Esophagus (tissue), 2 donors: ENCODE measurements at regions not wholly inside any gene's neighbourhood (a gene's known extent, or its start where the extent isn't known, plus 50 kb on each side); places are given as distances from the start of the nearest gene placed in this dataset.

Experiments used
- H3K27ac ChIP-seq, 2 donors: one replicate each; pipeline ENCODE4 v1.5.1; 2013; ENCODE audit warnings: low read depth in 2 of 2, mild to moderate bottlenecking in 2 of 2, inconsistent platforms in 1 of 2, low read length in 1 of 2, moderate library complexity in 1 of 2
- H3K27me3 ChIP-seq, 2 donors: one replicate each; pipeline ENCODE4 v1.6.1; 2013; ENCODE audit warnings: low read length in 2 of 2, control low read depth in 1 of 2, mild to moderate bottlenecking in 1 of 2; ENCODE audit not compliant: insufficient read depth in 2 of 2, control insufficient read depth in 1 of 2
- H3K36me3 ChIP-seq, 2 donors: one replicate each; pipeline ENCODE4 v1.6.1; 2013; ENCODE audit warnings: low read length in 1 of 2; ENCODE audit not compliant: control insufficient read depth in 2 of 2, insufficient read depth in 2 of 2
- H3K4me1 ChIP-seq, 2 donors: one replicate each; pipeline ENCODE4 v1.6.1; 2013; ENCODE audit warnings: low read length in 1 of 2; ENCODE audit not compliant: control insufficient read depth in 2 of 2, insufficient read depth in 2 of 2
- H3K4me3 ChIP-seq, 2 donors: one replicate each; pipeline ENCODE4 v1.5.1; 2013; ENCODE audit warnings: low read length in 2 of 2, mild to moderate bottlenecking in 2 of 2, low read depth in 1 of 2, moderate library complexity in 1 of 2
- H3K9me3 ChIP-seq, 2 donors: one replicate each; pipeline ENCODE4 v1.6.1; 2013; ENCODE audit warnings: mild to moderate bottlenecking in 2 of 2, low read depth in 1 of 2, low read length in 1 of 2, moderate library complexity in 1 of 2; ENCODE audit not compliant: control insufficient read depth in 2 of 2, insufficient read depth in 1 of 2
- WGBS, 2 donors: extraction: QIAGEN DNeasy Blood & Tissue Kit; methylation state at CpG; one replicate each; pipeline ENCODE4 v1.1.7; 2013; 5-methylcytosine and 5-hydroxymethylcytosine counted together
- donor health status: healthy with polysubstance abuse.
- donor health status: Bipolar disorder and iron deficiency.

GRCh38 chr3:152618529-152618928 lies 216.4 kb upstream of the P2RY1 start:
- H3K27ac ChIP-seq = no peak overlapping the region
- no peak overlapping the region for H3K4me3 ChIP-seq
- no peaks in the 10 kb centered on the region for H3K4me1 ChIP-seq
- WGBS, 2 donors = 88 to 95% methylated on average over 1 of the region's 1 CpG
- H3K9me3 ChIP-seq = no peaks in the 10 kb centered on the region
- no peaks in the 10 kb centered on the region for H3K36me3 ChIP-seq
- H3K27me3 ChIP-seq = no peaks in the 10 kb centered on the region

GRCh38 chr3:152619691-152620090 lies 215.2 kb upstream of the P2RY1 start:
- 74 to 77% methylated on average over 3 of the region's 3 CpGs for WGBS, 2 donors
- H3K4me1 ChIP-seq = no peaks in the 10 kb centered on the region

GRCh38 chr3:152620395-152620794 lies 214.5 kb upstream of the P2RY1 start:
- H3K4me3 ChIP-seq = no peak overlapping the region
- no peaks in the 10 kb centered on the region for H3K9me3 ChIP-seq
- no peaks in the 10 kb centered on the region for H3K27me3 ChIP-seq
- H3K36me3 ChIP-seq = no peaks in the 10 kb centered on the region
- H3K4me1 ChIP-seq = no peaks in the 10 kb centered on the region
- H3K27ac ChIP-seq = peak overlapping the region; percentile 20 to 33
- WGBS, 2 donors = 43 to 61% methylated on average over 3 of the region's 3 CpGs

More at GRCh38 chr3:152619691-152620090, 215.2 kb upstream of the P2RY1 start:
- H3K9me3 ChIP-seq = no peaks in the 10 kb centered on the region
- H3K27ac ChIP-seq = no peak overlapping the region
- H3K36me3 ChIP-seq = no peaks in the 10 kb centered on the region
- H3K27me3 ChIP-seq = no peaks in the 10 kb centered on the region
- no peak overlapping the region for H3K4me3 ChIP-seq

GRCh38 chr3:152621006-152621868 lies 213.7 kb upstream of the P2RY1 start:
- Histone ChIP-seq H3K27ac (peak overlapping the region; percentile 74 to 83), H3K36me3 (no peaks in the 10 kb centered on the region), H3K4me3 (no peak overlapping the region), H3K27me3 (no peaks in the 10 kb centered on the region), H3K4me1 (no peaks in the 10 kb centered on the region), H3K9me3 (no peaks in the 10 kb centered on the region)
- 34 to 37% methylated on average over 8 of the region's 8 CpGs for WGBS, 2 donors

- peak overlapping the region; percentile 47 to 83 for H3K27ac ChIP-seq
- WGBS, 2 donors = 41 to 49% methylated on average over 4 of the region's 4 CpGs
Observed at GRCh38 chr3:152621967-152622810, 212.7 kb upstream of the P2RY1 start.

GRCh38 chr3:152622811-152623167 lies 212.1 kb upstream of the P2RY1 start:
- Histone ChIP-seq H3K36me3 (no peaks in the 10 kb centered on the region), H3K9me3 (no peaks in the 10 kb centered on the region), H3K27me3 (no peaks in the 10 kb centered on the region), H3K27ac (peak overlapping the region in 1 of 2 donors; percentile 56), H3K4me3 (no peak overlapping the region), H3K4me1 (no peaks in the 10 kb centered on the region)
- 61 to 66% methylated on average over 2 of the region's 2 CpGs for WGBS, 2 donors

More at GRCh38 chr3:152621967-152622810, 212.7 kb upstream of the P2RY1 start:
- Histone ChIP-seq H3K9me3 (no peaks in the 10 kb centered on the region), H3K27me3 (no peaks in the 10 kb centered on the region), H3K4me3 (no peak overlapping the region), H3K4me1 (no peaks in the 10 kb centered on the region), H3K36me3 (no peaks in the 10 kb centered on the region)

GRCh38 chr3:152623286-152623911 lies 211.5 kb upstream of the P2RY1 start:
- Histone ChIP-seq H3K9me3 (no peaks in the 10 kb centered on the region), H3K4me3 (no peak overlapping the region), H3K27ac (peak overlapping the region in 1 of 2 donors; percentile 54), H3K27me3 (no peaks in the 10 kb centered on the region), H3K36me3 (no peaks in the 10 kb centered on the region), H3K4me1 (no peaks in the 10 kb centered on the region)
- 67% methylated on average over 5 of the region's 5 CpGs for WGBS, 2 donors

- no peaks in the 10 kb centered on the region for H3K9me3 ChIP-seq
Observed at GRCh38 chr3:152626226-152626625, 208.7 kb upstream of the P2RY1 start.

GRCh38 chr3:152628496-152628895 lies 206.4 kb upstream of the P2RY1 start:
- no peaks in the 10 kb centered on the region for H3K4me1 ChIP-seq
- no peak overlapping the region for H3K4me3 ChIP-seq
- no peaks in the 10 kb centered on the region for H3K36me3 ChIP-seq
- H3K27ac ChIP-seq = no peak overlapping the region
- no peaks in the 10 kb centered on the region for H3K27me3 ChIP-seq
- 36 to 43% methylated on average over 3 of the region's 3 CpGs for WGBS, 2 donors
- no peaks in the 10 kb centered on the region for H3K9me3 ChIP-seq

More at GRCh38 chr3:152626226-152626625, 208.7 kb upstream of the P2RY1 start:
- Histone ChIP-seq H3K4me1 (no peaks in the 10 kb centered on the region), H3K36me3 (no peaks in the 10 kb centered on the region), H3K27ac (peak overlapping the region in 1 of 2 donors; percentile 26), H3K4me3 (no peak overlapping the region), H3K27me3 (no peaks in the 10 kb centered on the region)
- 56 to 66% methylated on average over 4 of the region's 4 CpGs for WGBS, 2 donors
